ENCODE measurements at regions not wholly inside any gene's neighbourhood (a gene's known extent, or its start where the extent isn't known, plus 50 kb on each side); places are given as distances from the start of the nearest gene placed in this dataset.
"Not testable (repeated sequence)": the region's sequence is repeated elsewhere in the genome, so short reads cannot be mapped to it uniquely, and the experiment has no call there.

DNA sequence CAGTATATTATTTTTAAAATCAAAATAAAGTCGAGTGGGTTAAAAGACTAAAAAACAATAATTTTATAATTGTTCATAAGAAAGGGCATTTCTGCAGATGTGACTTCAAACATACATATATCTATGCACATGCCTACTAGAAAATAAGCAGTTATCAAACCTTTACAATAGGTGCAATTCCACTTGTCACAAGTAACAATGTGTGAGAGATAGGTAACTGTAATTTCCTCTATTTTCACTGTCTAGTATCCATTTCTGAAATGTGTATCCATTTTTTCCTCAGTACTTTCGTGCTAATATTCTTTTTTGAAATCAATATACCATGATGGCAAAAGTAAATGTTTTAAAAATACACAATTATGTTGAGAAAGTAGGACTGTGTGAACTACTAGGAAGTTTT lies 96.9 kb upstream of the GNAI1 start:
- ATAC-seq (ENCODE audit: low read depth in 2 of 2) (no peak), DNase-seq (no peak)
- no peak overlapping the region for H3K4me3 ChIP-seq (ENCODE audit: low read depth, low read length)
- Mint-ChIP-seq H3K4me3 (no peak overlapping the region), H3K4me1 (no peaks in the 10 kb centered on the region), H3K27ac (no peak overlapping the region), H3K27me3 (no peaks in the 10 kb centered on the region), H3K36me3 (no peaks in the 10 kb centered on the region), H3K9me3 (peaks cover 0 to 6% (median 0%) of the 10 kb centered on the region in 7 donors)
- H3K9me3 ChIP-seq (ENCODE audit: control insufficient read depth in 2 of 2, low read length in 2 of 2), result peaks cover 0 to 4% of the 10 kb centered on the region in 2 experiments
- no peaks in the 10 kb centered on the region for H3K27me3 ChIP-seq (ENCODE audit: control insufficient read depth, insufficient read depth, low read length)
- no peaks in the 10 kb centered on the region for H3K36me3 ChIP-seq (ENCODE audit: control insufficient read depth, insufficient read depth, low read length)
- H3K4me1 ChIP-seq (ENCODE audit: control insufficient read depth, insufficient read depth, low read length, poor library complexity, severe bottlenecking), result no peaks in the 10 kb centered on the region
- H3K27ac ChIP-seq (ENCODE audit: insufficient read depth, low read length, poor library complexity, severe bottlenecking), result no peak overlapping the region

DNA sequence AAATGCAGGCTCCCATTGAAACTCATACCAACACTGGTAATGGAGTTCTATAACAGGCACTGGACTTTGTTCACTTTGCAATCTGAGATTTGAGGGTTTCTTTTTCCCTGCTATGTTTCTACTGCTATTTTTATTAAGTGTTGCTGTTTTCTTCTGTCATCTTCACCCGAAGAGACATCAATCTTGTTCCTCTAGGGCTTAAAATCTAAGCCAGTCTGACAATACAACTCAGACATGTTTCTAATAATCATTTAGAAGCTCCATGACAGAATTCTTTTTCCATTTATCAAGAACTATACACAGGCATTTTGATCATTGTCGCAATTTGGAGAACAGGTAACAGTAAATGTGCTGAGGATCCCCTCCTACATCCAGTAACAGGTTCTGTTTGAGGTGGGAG lies 98.5 kb upstream of the GNAI1 start:
- no peak for ATAC-seq (ENCODE audit: low read depth in 2 of 2)
- Mint-ChIP-seq H3K9me3 (peaks cover 0 to 6% (median 0%) of the 10 kb centered on the region in 7 donors), H3K36me3 (no peaks in the 10 kb centered on the region), H3K4me1 (no peaks in the 10 kb centered on the region), H3K27ac (no peak overlapping the region), H3K27me3 (no peaks in the 10 kb centered on the region), H3K4me3 (no peak overlapping the region)
- Histone ChIP-seq H3K27me3 (ENCODE audit: control insufficient read depth, insufficient read depth, low read length) (no peaks in the 10 kb centered on the region), H3K4me1 (ENCODE audit: control insufficient read depth, insufficient read depth, low read length, poor library complexity, severe bottlenecking) (no peaks in the 10 kb centered on the region), H3K27ac (ENCODE audit: insufficient read depth, low read length, poor library complexity, severe bottlenecking) (no peak overlapping the region), H3K9me3 (ENCODE audit: control insufficient read depth in 2 of 2, low read length in 2 of 2) (peaks cover 0 to 4% of the 10 kb centered on the region in 2 experiments), H3K4me3 (ENCODE audit: low read depth, low read length) (no peak overlapping the region), H3K36me3 (ENCODE audit: control insufficient read depth, insufficient read depth, low read length) (no peaks in the 10 kb centered on the region)
- no peak for DNase-seq

GRCh38 chr7:80028717-80029116 lies 105.9 kb upstream of the GNAI1 start:
- H3K9me3 Mint-ChIP-seq, result peaks cover 0 to 7% (median 2%) of the 10 kb centered on the region in 7 donors
- H3K36me3 ChIP-seq (ENCODE audit: control insufficient read depth, insufficient read depth, low read length), result no peaks in the 10 kb centered on the region
- no peaks in the 10 kb centered on the region for H3K27me3 ChIP-seq (ENCODE audit: control insufficient read depth, insufficient read depth, low read length)
- DNase-seq, result no peak
- no peaks in the 10 kb centered on the region for H3K36me3 Mint-ChIP-seq
- H3K4me3 ChIP-seq (ENCODE audit: low read depth, low read length), result no peak overlapping the region
- H3K27ac Mint-ChIP-seq, result no peak overlapping the region
- ATAC-seq (ENCODE audit: low read depth in 2 of 2), result no peak
- no peak overlapping the region for H3K27ac ChIP-seq (ENCODE audit: insufficient read depth, low read length, poor library complexity, severe bottlenecking)
- H3K4me1 Mint-ChIP-seq, result no peaks in the 10 kb centered on the region
- no peaks in the 10 kb centered on the region for H3K9me3 ChIP-seq (ENCODE audit: control insufficient read depth in 2 of 2, low read length in 2 of 2)
- H3K4me3 Mint-ChIP-seq, result no peak overlapping the region
- H3K27me3 Mint-ChIP-seq, result no peaks in the 10 kb centered on the region
- no peaks in the 10 kb centered on the region for H3K4me1 ChIP-seq (ENCODE audit: control insufficient read depth, insufficient read depth, low read length, poor library complexity, severe bottlenecking)

DNA sequence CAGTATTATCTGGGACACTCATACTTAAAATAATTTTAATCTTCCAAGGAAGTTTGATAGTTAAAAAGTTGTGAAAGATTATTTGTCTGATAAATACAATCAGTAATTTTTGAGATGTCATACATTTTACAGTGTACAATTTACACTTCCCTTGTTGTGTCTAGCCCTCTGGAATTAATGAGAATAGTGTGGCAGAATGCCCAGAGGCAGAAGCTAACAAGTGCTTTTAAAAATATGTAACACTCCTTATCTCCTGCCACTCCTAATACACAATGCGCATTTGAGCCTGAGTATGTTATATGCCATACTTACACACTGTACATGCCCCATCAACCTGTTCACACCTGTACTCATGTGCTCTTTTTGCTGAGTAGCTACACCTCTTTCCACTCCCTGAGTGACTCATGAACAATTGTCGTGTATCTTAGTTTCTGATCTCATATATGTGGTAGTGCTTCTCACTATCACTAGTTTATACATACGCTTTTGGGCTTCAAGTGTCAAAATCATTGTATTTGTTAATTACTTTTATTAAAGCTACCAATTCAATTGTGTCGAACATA lies 106.9 kb upstream of the GNAI1 start:
- Histone ChIP-seq H3K4me3 (ENCODE audit: low read depth, low read length) (no peak overlapping the region), H3K27me3 (ENCODE audit: control insufficient read depth, insufficient read depth, low read length) (no peaks in the 10 kb centered on the region), H3K36me3 (ENCODE audit: control insufficient read depth, insufficient read depth, low read length) (no peaks in the 10 kb centered on the region), H3K9me3 (ENCODE audit: control insufficient read depth in 2 of 2, low read length in 2 of 2) (no peaks in the 10 kb centered on the region), H3K4me1 (ENCODE audit: control insufficient read depth, insufficient read depth, low read length, poor library complexity, severe bottlenecking) (no peaks in the 10 kb centered on the region), H3K27ac (ENCODE audit: insufficient read depth, low read length, poor library complexity, severe bottlenecking) (no peak overlapping the region)
- DNase-seq, result no peak
- Mint-ChIP-seq H3K27ac (no peak overlapping the region), H3K4me3 (no peak overlapping the region), H3K36me3 (no peaks in the 10 kb centered on the region), H3K4me1 (no peaks in the 10 kb centered on the region), H3K27me3 (no peaks in the 10 kb centered on the region), H3K9me3 (peaks cover 0 to 15% (median 5%) of the 10 kb centered on the region in 7 donors)
- ATAC-seq (ENCODE audit: low read depth in 2 of 2), result no peak

DNA sequence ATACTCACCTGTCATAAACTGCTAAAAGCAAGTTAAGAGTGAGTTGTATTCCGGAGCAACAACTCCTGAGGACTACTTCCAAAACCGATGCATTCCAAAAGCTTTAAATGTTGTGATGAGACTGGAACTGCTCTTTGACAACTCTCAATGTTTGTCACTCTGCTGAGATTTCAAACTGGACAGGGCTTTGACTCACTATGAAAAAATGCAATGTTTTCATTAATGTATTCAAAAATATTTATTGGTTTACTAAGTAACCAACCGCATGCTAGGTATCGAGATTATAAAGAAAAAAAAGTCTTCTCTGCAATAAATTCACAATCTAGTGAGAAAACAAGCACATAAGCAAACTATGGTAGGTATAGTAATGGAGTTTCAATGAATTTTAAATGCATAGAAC lies 107.9 kb upstream of the GNAI1 start:
- Histone ChIP-seq H3K4me1 (ENCODE audit: control insufficient read depth, insufficient read depth, low read length, poor library complexity, severe bottlenecking) (no peaks in the 10 kb centered on the region), H3K27me3 (ENCODE audit: control insufficient read depth, insufficient read depth, low read length) (no peaks in the 10 kb centered on the region), H3K36me3 (ENCODE audit: control insufficient read depth, insufficient read depth, low read length) (no peaks in the 10 kb centered on the region), H3K27ac (ENCODE audit: insufficient read depth, low read length, poor library complexity, severe bottlenecking) (no peak overlapping the region), H3K4me3 (ENCODE audit: low read depth, low read length) (no peak overlapping the region), H3K9me3 (ENCODE audit: control insufficient read depth in 2 of 2, low read length in 2 of 2) (no peaks in the 10 kb centered on the region)
- H3K36me3 Mint-ChIP-seq, result no peaks in the 10 kb centered on the region
- DNase-seq, result no peak
- H3K4me3 Mint-ChIP-seq, result no peak overlapping the region
- no peak overlapping the region for H3K27ac Mint-ChIP-seq
- no peak for ATAC-seq (ENCODE audit: low read depth in 2 of 2)
- H3K27me3 Mint-ChIP-seq, result no peaks in the 10 kb centered on the region
- peaks cover 0 to 21% (median 7%) of the 10 kb centered on the region in 7 donors for H3K9me3 Mint-ChIP-seq
- H3K4me1 Mint-ChIP-seq, result no peaks in the 10 kb centered on the region

DNA sequence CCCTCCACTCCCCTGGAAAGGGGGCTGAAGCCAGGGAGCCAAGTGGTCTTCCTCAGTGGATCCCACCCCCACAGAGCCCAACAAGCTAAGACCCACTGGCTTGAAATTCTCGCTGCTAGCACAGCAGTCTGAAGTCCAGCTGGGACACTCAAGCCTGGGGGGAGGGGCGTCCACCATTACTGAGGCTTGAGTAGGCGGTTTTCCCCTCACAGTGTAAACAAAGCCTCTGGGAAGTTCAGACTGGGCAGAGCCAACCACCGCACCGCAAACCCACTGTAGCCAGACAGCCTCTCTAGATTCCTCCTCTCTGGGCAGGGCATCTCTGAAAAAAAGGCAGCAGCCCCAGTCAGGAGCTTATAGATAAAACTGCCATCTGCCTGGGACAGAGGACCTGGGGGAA lies 114.4 kb upstream of the GNAI1 start:
- not testable (repeated sequence) for H3K36me3 ChIP-seq (ENCODE audit: control insufficient read depth, insufficient read depth, low read length); H3K4me3 ChIP-seq (ENCODE audit: low read depth, low read length); H3K9me3 ChIP-seq (ENCODE audit: control insufficient read depth in 2 of 2, low read length in 2 of 2); H3K27me3 ChIP-seq (ENCODE audit: control insufficient read depth, insufficient read depth, low read length); H3K4me3 Mint-ChIP-seq; ATAC-seq (ENCODE audit: low read depth in 2 of 2); H3K4me1 ChIP-seq (ENCODE audit: control insufficient read depth, insufficient read depth, low read length, poor library complexity, severe bottlenecking); H3K4me1 Mint-ChIP-seq; H3K27ac Mint-ChIP-seq; DNase-seq; H3K27ac ChIP-seq (ENCODE audit: insufficient read depth, low read length, poor library complexity, severe bottlenecking); H3K27me3 Mint-ChIP-seq; H3K36me3 Mint-ChIP-seq
- H3K9me3 Mint-ChIP-seq, result peaks cover 0 to 26% (median 9%) of the 10 kb centered on the region in 7 donors

DNA sequence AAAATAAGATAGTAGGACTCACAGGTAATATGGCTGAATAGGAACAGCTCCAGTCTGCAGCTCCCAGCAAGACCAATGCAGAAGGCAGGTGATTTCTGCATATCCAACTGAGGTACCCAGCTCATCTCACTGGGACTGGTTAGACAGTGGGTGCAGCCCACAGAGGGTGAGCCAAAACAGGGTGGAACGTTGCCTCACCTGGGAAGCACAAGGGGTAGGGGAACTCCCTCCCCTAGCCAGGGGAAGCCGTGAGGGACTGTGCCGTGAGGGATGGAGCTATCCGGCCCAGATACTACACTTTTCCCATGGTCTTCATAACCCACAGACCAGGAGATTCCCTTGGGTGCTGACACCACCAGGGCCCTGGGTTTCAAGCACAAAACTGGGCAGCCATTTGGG lies 114.8 kb upstream of the GNAI1 start:
- H3K4me1 ChIP-seq (ENCODE audit: control insufficient read depth, insufficient read depth, low read length, poor library complexity, severe bottlenecking); H3K27ac Mint-ChIP-seq; H3K36me3 ChIP-seq (ENCODE audit: control insufficient read depth, insufficient read depth, low read length); H3K27me3 Mint-ChIP-seq; H3K27ac ChIP-seq (ENCODE audit: insufficient read depth, low read length, poor library complexity, severe bottlenecking); H3K4me3 ChIP-seq (ENCODE audit: low read depth, low read length); H3K36me3 Mint-ChIP-seq; H3K4me1 Mint-ChIP-seq; ATAC-seq (ENCODE audit: low read depth in 2 of 2); DNase-seq; H3K9me3 ChIP-seq (ENCODE audit: control insufficient read depth in 2 of 2, low read length in 2 of 2); H3K4me3 Mint-ChIP-seq; H3K27me3 ChIP-seq (ENCODE audit: control insufficient read depth, insufficient read depth, low read length): not testable (repeated sequence)
- peaks cover 0 to 22% (median 9%) of the 10 kb centered on the region in 7 donors for H3K9me3 Mint-ChIP-seq

- H3K4me3 Mint-ChIP-seq, result no peak overlapping the region
- Histone ChIP-seq H3K27ac (ENCODE audit: insufficient read depth, low read length, poor library complexity, severe bottlenecking) (no peak overlapping the region), H3K9me3 (ENCODE audit: control insufficient read depth in 2 of 2, low read length in 2 of 2) (no peaks in the 10 kb centered on the region), H3K36me3 (ENCODE audit: control insufficient read depth, insufficient read depth, low read length) (no peaks in the 10 kb centered on the region), H3K4me3 (ENCODE audit: low read depth, low read length) (no peak overlapping the region), H3K27me3 (ENCODE audit: control insufficient read depth, insufficient read depth, low read length) (no peaks in the 10 kb centered on the region), H3K4me1 (ENCODE audit: control insufficient read depth, insufficient read depth, low read length, poor library complexity, severe bottlenecking) (no peaks in the 10 kb centered on the region)
- peaks cover 0 to 22% (median 9%) of the 10 kb centered on the region in 7 donors for H3K9me3 Mint-ChIP-seq
- peaks cover 0 to 10% (median 3%) of the 10 kb centered on the region in 4 donors for H3K4me1 Mint-ChIP-seq
- H3K27ac Mint-ChIP-seq, result no peak overlapping the region
- no peak for ATAC-seq (ENCODE audit: low read depth in 2 of 2)
- peak; percentile 1 to 47 (median 28) for DNase-seq
- H3K36me3 Mint-ChIP-seq, result no peaks in the 10 kb centered on the region
- no peaks in the 10 kb centered on the region for H3K27me3 Mint-ChIP-seq
Observed at GRCh38 chr7:80018941-80019808, 115.5 kb upstream of the GNAI1 start.
